ENCODE measurements at regions not wholly inside any gene's neighbourhood (a gene's known extent, or its start where the extent isn't known, plus 50 kb on each side); places are given as distances from the start of the nearest gene placed in this dataset.

GRCh38 chr6:109269057-109269456 is 113.2 kb downstream of the CD164 start (continued):
- TF ChIP-seq CAMTA2 (CRISPR knock-in tag; conservative IDR thresholded peaks at IDR 0.05), result no peak
- TF ChIP-seq, protein P1, sequence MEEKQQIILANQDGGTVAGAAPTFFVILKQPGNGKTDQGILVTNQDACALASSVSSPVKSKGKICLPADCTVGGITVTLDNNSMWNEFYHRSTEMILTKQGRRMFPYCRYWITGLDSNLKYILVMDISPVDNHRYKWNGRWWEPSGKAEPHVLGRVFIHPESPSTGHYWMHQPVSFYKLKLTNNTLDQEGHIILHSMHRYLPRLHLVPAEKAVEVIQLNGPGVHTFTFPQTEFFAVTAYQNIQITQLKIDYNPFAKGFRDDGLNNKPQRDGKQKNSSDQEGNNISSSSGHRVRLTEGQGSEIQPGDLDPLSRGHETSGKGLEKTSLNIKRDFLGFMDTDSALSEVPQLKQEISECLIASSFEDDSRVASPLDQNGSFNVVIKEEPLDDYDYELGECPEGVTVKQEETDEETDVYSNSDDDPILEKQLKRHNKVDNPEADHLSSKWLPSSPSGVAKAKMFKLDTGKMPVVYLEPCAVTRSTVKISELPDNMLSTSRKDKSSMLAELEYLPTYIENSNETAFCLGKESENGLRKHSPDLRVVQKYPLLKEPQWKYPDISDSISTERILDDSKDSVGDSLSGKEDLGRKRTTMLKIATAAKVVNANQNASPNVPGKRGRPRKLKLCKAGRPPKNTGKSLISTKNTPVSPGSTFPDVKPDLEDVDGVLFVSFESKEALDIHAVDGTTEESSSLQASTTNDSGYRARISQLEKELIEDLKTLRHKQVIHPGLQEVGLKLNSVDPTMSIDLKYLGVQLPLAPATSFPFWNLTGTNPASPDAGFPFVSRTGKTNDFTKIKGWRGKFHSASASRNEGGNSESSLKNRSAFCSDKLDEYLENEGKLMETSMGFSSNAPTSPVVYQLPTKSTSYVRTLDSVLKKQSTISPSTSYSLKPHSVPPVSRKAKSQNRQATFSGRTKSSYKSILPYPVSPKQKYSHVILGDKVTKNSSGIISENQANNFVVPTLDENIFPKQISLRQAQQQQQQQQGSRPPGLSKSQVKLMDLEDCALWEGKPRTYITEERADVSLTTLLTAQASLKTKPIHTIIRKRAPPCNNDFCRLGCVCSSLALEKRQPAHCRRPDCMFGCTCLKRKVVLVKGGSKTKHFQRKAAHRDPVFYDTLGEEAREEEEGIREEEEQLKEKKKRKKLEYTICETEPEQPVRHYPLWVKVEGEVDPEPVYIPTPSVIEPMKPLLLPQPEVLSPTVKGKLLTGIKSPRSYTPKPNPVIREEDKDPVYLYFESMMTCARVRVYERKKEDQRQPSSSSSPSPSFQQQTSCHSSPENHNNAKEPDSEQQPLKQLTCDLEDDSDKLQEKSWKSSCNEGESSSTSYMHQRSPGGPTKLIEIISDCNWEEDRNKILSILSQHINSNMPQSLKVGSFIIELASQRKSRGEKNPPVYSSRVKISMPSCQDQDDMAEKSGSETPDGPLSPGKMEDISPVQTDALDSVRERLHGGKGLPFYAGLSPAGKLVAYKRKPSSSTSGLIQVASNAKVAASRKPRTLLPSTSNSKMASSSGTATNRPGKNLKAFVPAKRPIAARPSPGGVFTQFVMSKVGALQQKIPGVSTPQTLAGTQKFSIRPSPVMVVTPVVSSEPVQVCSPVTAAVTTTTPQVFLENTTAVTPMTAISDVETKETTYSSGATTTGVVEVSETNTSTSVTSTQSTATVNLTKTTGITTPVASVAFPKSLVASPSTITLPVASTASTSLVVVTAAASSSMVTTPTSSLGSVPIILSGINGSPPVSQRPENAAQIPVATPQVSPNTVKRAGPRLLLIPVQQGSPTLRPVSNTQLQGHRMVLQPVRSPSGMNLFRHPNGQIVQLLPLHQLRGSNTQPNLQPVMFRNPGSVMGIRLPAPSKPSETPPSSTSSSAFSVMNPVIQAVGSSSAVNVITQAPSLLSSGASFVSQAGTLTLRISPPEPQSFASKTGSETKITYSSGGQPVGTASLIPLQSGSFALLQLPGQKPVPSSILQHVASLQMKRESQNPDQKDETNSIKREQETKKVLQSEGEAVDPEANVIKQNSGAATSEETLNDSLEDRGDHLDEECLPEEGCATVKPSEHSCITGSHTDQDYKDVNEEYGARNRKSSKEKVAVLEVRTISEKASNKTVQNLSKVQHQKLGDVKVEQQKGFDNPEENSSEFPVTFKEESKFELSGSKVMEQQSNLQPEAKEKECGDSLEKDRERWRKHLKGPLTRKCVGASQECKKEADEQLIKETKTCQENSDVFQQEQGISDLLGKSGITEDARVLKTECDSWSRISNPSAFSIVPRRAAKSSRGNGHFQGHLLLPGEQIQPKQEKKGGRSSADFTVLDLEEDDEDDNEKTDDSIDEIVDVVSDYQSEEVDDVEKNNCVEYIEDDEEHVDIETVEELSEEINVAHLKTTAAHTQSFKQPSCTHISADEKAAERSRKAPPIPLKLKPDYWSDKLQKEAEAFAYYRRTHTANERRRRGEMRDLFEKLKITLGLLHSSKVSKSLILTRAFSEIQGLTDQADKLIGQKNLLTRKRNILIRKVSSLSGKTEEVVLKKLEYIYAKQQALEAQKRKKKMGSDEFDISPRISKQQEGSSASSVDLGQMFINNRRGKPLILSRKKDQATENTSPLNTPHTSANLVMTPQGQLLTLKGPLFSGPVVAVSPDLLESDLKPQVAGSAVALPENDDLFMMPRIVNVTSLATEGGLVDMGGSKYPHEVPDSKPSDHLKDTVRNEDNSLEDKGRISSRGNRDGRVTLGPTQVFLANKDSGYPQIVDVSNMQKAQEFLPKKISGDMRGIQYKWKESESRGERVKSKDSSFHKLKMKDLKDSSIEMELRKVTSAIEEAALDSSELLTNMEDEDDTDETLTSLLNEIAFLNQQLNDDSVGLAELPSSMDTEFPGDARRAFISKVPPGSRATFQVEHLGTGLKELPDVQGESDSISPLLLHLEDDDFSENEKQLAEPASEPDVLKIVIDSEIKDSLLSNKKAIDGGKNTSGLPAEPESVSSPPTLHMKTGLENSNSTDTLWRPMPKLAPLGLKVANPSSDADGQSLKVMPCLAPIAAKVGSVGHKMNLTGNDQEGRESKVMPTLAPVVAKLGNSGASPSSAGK (IDR thresholded peaks at IDR 0.05), result no peak
- TF ChIP-seq, protein P2, sequence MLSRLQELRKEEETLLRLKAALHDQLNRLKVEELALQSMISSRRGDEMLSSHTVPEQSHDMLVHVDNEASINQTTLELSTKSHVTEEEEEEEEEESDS (CRISPR knock-in tag; IDR thresholded peaks at IDR 0.05), result no peak
- TF ChIP-seq ZFP30 (CRISPR knock-in tag; IDR thresholded peaks at IDR 0.05; ENCODE audit: borderline replicate concordance), result no peak
- TF ChIP-seq SIN3A (IDR thresholded peaks at IDR 0.05; ENCODE audit: borderline replicate concordance in 2 of 2, control insufficient read depth in 1 of 2, low read depth in 2 of 2, low read length in 2 of 2), result no peak
- no peak for TF ChIP-seq EZH2 (IDR thresholded peaks at IDR 0.05; ENCODE audit: borderline replicate concordance, low read depth, low read length)
- TF ChIP-seq CBX5 (IDR thresholded peaks at IDR 0.05; ENCODE audit: borderline replicate concordance, low read depth), result 0 out of 2 replicates have a peak, but pooled peaks have one; percentile 22

Data from K562 (cell line).